Fibroblast of skin of right quadriceps (primary cell): ENCODE measurements at regions not wholly inside any gene's neighbourhood (a gene's known extent, or its start where the extent isn't known, plus 50 kb on each side); places are given as distances from the start of the nearest gene placed in this dataset.
"Not testable (repeated sequence)": the region's sequence is repeated elsewhere in the genome, so short reads cannot be mapped to it uniquely, and the experiment has no call there.

Source experiments
- DNase-seq: peaks from one replicate; pipeline ENCODE4 v3.0.0-alpha.2; 2013

DNA sequence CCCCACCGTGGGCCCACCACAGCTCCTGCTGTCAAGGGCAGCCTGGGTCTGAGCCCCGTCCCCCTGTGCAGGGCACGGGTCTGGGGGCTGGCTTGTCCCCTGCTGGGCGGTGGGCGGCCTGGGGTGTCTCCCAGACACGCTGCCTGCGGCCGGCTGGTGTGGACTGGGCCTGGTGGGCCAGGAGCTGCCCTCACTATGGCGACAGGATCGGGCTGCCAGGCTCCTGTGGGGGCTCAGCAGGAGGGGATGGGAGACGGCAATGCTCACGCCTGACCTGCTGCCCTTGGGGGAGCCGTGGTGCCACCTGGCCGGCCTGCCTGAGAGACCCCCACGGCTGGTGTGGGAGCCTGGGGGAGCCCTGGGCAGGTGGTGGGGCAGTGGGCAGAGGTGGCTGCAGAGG lies 156.1 kb downstream of the TMEM121 start:
- not testable (repeated sequence) for DNase-seq

DNA sequence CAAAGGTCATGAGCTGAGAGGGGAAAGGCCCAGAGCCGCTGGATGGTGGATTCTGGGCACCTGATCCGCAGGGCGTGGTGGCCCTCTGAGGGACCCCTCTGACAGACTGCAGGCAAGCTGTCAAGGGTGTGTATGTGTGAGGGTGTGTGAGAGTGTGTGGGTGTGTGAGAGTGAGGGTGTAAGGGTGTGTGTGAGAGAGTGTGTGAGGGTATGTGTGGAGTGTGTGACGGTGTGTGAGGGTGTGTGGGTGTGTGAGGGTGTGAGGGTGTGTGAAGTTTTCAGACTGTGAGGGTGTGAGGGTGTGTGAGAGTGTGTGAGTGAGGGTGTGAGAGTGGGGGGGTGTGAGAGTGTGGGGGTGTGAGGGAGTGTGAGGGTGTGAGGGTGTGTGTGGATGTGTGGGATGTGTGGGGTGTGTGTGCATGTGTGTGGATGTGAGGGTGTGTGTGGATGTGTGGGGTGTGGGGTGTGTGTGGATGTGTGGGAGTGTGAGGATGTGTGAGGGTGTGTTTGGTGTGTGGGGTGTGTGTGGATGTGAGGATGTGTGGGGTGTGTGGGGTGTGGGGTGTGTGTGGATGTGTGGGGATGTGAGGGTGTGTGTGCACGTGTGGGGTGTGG lies 156.7 kb downstream of the TMEM121 start:
- no peak for DNase-seq

DNA sequence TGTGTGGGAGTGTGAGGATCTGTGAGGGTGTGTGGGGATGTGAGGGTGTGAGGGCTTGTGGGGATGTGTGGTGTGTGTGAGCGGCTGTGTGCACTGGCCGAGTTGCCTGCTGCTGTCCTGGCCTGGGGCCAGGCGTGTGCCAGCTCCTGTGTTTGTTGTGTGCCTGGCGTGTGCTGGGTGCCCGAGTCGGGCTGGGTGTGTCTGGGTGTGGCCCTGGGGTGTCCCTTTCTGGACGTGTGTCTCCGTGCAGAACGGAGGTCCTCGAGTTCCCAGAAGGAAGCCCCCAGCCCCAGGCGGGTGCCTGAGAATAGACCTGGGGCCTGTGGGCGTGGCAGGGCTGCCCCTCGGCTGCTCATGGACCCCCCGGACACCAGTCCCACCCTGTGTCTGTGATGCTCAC lies 157.7 kb downstream of the TMEM121 start:
- DNase-seq, result not testable (repeated sequence)

DNA sequence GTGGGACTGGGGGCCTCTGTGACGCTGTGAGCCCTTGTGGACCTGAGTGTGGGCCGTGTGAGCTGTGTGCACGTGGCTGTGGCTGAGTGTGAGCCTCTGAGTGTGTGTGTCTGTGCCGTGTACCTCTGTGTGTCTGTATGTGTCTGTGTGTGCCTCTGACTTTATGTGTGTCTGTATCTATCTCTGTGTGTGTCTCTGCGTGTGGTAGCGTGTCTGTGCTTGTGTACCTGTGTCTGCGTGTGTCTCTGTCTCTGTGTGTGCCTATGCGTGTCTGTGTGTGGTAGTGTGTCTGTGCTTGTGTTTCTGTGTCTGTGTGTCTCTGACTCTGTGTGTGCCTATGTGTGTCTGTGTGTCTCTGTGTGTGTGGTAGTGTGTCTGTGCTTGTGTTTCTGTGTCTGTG lies 158.2 kb downstream of the TMEM121 start:
- not testable (repeated sequence) for DNase-seq

- DNase-seq, result no peak
These were observed 158.6 kb downstream of the TMEM121 start for GRCh38 chr14:105685003-105685402.

DNA sequence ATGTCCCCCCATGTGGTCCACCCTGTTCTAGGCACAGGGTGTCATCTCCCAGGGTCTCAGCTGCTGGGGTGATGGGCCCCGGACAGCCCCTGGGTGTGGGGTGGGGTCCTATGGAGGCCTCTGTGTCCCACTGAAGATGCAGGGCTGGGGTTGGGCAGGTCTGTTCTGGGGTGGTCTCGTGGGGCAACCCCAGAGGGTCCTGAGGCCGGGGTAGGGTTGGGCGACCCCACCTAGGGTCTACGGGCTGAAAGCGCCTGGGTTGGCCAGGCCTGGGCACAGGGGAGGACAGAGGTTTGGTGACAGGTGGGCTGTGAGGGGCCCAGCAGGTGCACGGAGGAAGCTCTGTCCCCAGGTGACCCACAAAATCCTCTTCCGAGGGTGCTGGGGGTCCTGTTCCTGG lies 159.2 kb downstream of the TMEM121 start:
- DNase-seq, result not testable (repeated sequence)

DNA sequence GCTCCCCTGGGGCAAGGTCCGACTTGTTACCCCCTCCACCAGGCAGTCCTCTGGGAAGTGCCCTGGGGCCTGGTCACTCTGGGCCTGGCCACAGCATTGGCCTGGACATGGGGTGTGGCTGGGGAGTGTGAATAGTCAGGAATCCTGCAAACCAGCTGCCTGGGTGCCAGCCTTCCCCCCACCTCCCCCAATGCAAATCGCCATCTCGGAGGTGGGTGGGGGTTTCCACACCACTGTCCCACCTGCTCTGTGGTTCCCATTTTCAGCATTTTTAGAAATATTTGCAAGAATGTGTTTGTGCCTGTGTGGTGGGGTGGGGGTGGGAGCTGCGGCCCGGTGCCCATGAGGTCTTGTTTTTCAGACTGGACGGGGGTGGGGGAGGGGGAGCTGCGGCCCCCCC lies 159.7 kb downstream of the TMEM121 start:
- not testable (repeated sequence) for DNase-seq

DNA sequence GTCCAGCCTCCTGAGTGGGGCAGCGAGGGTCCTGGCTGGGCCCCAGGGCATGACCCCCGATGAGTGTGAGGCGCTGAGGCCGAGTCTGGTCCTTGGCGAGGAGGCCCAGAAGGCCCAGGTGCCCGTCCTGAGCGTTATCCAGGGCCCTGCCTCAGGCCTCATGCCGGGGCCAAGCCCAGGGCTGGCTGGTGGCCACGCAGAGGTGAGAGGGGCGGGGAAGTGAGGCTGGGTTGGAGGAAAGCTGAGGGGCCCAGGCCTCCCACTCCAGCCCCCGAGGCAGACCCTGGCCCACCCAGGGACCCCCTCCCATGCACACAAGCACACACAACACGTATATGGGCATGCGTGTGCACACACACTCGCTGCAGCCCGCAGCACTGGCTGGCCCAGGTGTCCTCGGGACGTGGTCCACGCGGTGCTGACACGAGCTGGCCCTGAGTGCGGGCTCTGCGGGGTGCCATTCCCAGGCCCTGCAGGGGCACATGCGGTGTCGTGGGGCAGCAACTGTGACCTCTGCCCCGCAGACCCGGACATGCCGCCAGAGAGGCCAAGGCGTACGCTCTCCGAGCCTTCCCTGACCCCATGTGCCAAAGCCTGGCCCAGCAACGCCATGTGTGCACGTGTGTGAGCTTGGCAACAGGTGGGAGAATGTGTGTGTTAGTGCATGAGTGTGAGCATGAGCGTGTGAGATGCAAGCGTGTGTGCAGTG lies 160.2 kb downstream of the TMEM121 start:
- DNase-seq, result not testable (repeated sequence)

GRCh38 chr14:105687171-105688022 lies 161.0 kb downstream of the TMEM121 start:
- not testable (repeated sequence) for DNase-seq

GRCh38 chr14:105688023-105688351 lies 161.6 kb downstream of the TMEM121 start:
- DNase-seq, result not testable (repeated sequence)

- DNase-seq, result not testable (repeated sequence)
These were observed 162.4 kb downstream of the TMEM121 start for GRCh38 chr14:105688664-105689221.

- DNase-seq, result no peak
These were observed 163.3 kb downstream of the TMEM121 start for GRCh38 chr14:105689722-105690121.

DNA sequence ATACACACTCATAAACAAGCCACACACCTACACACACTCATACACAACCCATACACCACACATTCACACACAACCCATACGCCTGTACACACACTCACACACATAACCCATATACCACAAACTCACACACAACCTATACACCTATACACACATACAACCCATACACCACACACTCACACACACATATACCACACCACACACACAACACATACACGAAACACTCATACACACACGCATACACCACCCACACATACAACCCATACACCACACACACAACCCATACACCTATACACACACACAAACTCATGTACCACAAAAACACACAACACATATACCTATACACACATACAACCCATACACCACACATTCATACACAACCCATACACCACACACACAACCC lies 164.3 kb downstream of the TMEM121 start:
- no peak for DNase-seq

GRCh38 chr14:105691321-105692109 lies 165.1 kb downstream of the TMEM121 start:
- not testable (repeated sequence) for DNase-seq

DNA sequence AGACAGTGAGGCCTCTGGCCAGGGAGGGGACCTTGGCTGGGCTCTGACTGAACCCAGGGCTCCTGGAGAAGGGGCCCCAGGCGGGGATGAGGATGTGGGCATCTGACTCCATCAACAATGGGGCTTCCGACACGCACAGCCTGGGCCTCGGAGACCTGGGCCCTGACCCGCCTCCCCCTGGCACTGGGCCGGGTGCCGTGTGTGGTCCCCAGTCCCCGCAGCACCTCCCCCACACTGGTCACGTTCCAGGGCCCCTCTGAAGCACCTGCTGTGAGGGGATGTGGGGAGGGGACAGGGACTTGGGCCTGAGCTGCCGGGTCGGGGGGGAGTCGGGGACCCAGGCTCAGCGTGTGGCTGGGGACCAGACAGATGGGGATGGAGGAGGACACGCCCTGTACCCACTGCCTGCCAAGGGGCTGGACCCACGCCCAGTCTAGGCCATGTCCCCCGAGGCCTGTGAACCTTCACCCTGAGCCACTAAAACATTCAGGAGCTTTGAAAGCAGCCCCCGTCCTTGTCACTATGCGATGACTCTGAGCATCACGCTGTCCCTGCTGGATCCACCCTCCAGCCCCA lies 165.8 kb downstream of the TMEM121 start:
- not testable (repeated sequence) for DNase-seq

DNA sequence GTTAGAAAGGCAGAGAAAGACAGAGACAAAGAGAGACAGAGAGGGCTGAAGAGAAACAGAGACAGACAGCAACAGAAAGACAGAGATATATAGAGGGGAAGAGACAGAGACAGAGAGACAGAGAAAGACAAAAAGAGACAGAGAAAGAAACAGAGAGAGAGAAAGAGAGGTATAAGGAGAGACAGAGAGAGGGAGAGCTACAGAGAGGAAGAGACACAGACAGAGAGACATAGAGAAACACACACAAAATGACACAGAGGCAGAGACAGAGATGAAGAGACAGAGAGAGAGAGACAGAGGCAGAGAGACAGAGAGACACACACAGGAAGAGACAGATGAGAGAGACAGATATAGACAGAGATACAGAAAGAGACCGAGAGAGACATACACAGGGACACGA lies 168.6 kb downstream of the TMEM121 start:
- no peak for DNase-seq

- DNase-seq, result not testable (repeated sequence)
These were observed 170.0 kb downstream of the TMEM121 start for GRCh38 chr14:105696388-105696787.

GRCh38 chr14:105697414-105697813 lies 171.0 kb downstream of the TMEM121 start:
- DNase-seq, result not testable (repeated sequence)

- not testable (repeated sequence) for DNase-seq
These were observed 171.6 kb downstream of the TMEM121 start for GRCh38 chr14:105697955-105698354.

DNA sequence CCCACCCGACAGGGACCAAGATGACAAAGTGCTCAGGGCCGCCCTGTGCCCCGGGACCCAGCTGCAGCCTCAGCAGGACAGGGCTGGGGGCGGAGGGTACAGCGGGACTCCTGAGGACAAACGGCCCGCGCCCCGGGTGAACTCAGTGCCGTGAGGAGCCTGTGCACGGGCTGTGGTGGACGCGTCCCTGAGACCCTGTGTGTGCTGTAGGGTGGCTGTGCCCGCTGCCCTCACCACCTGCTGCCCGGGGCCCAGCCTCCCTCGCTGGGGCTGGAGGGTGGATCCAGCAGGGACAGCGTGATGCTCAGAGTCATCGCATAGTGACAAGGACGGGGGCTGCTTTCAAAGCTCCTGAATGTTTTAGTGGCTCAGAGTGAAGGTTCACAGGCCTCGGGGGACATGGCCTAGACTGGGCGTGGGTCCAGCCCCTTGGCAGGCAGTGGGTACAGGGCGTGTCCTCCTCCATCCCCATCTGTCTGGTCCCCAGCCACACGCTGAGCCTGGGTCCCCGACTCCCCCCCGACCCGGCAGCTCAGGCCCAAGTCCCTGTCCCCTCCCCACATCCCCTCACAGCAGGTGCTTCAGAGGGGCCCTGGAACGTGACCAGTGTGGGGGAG lies 172.7 kb downstream of the TMEM121 start:
- DNase-seq, result not testable (repeated sequence)

DNA sequence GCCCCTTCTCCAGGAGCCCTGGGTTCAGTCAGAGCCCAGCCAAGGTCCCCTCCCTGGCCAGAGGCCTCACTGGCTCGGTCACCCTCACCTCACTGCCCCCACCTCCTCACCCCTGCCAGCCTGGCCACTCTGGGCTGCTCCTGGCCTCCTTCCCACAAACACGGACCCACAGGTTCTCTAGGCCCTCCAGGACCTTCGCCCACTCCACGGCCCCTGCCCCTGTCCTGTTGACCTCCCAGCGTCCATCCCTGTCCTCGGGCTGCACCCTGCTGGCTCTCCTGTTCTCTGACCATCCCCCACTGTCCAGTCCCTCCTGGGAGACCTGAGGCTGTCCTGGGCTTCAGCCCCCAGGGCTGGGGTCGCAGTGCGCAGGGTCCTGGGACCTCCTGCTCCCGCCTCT lies 173.3 kb downstream of the TMEM121 start:
- not testable (repeated sequence) for DNase-seq

- DNase-seq, result not testable (repeated sequence)
These were observed 173.8 kb downstream of the TMEM121 start for GRCh38 chr14:105700146-105700545.
